ENCODE measurements at regions not wholly inside any gene's neighbourhood (a gene's known extent, or its start where the extent isn't known, plus 50 kb on each side); places are given as distances from the start of the nearest gene placed in this dataset.
A peak's percentile ranks its signal among the peaks of the same experiment; 100 is the strongest.

GRCh38 chr2:156383798-156384197 lies 51.3 kb upstream of the NR4A2 start:
- ATAC-seq = no peak

DNA sequence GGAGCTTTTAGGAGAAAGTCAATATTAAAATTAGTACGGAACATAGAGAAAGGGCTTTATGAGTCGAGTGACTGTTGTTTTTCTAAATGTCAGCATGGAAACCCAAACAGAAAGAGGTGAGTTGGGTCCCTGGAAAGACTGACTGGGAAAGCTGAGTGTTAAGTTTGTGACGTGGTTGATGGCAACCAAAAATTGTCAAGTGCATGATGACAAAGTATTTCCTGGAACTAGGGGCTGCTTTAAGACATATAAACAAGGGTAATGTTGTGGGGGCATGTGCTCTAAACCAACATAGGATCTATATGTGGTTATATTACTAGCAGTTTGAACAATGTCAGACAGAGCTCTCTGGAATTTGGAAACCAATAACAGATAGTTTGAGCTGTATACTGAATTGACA lies 50.9 kb upstream of the GPD2 start:
- peak; percentile 79 to 88 for ATAC-seq

Data from activated CD4-positive, CD25-positive, alpha-beta regulatory T cell treated with anti-CD3 and anti-CD28 coated beads, Interleukin-2, amount 50 U/mL, for 24 hours (primary cell).